ENCODE measurements at regions not wholly inside any gene's neighbourhood (a gene's known extent, or its start where the extent isn't known, plus 50 kb on each side); places are given as distances from the start of the nearest gene placed in this dataset.

- H3K27me3 ChIP-seq (ENCODE audit: control insufficient read depth in 1 of 2, insufficient read depth in 1 of 2, low read length in 2 of 2) = no peaks in the 10 kb centered on the region
- no peak overlapping the region for H2BK12ac ChIP-seq (ENCODE audit: low read length in 2 of 2)
- H3K14ac ChIP-seq (ENCODE audit: low read length in 2 of 2) = no peak overlapping the region
- H2BK15ac ChIP-seq (ENCODE audit: low read depth, poor library complexity, severe bottlenecking) = no peak overlapping the region
- no peak overlapping the region for H4K91ac ChIP-seq (ENCODE audit: low read length)
- no peak overlapping the region for H4K8ac ChIP-seq (ENCODE audit: low read length)
- no peak overlapping the region for H3K4me3 ChIP-seq (ENCODE audit: insufficient read depth in 1 of 2, low read depth in 1 of 2, low read length in 2 of 2)
- H2AFZ ChIP-seq (ENCODE audit: low read depth, low read length) = no peak overlapping the region
- H3K27ac ChIP-seq (ENCODE audit: low read length, poor library complexity, severe bottlenecking) = no peak overlapping the region
- H3K4ac ChIP-seq (ENCODE audit: low read depth in 1 of 2, low read length in 2 of 2) = no peak overlapping the region
- no peak overlapping the region for H2AK5ac ChIP-seq (ENCODE audit: low read length, severe bottlenecking)
- peaks cover 3% of the 10 kb centered on the region for H3K9me3 ChIP-seq (ENCODE audit: control insufficient read depth, low read length)
- H3K79me1 ChIP-seq (replicated peaks; ENCODE audit: low read length, poor library complexity, severe bottlenecking) = no peaks in the 10 kb centered on the region
- no peak overlapping the region for H3K4me2 ChIP-seq (ENCODE audit: low read length, poor library complexity, severe bottlenecking)
- no peak overlapping the region for H2BK5ac ChIP-seq (ENCODE audit: low read depth, low read length, poor library complexity, severe bottlenecking)
- no peak overlapping the region for H3K9ac ChIP-seq (ENCODE audit: low read length)
- no peak overlapping the region for H3K18ac ChIP-seq (ENCODE audit: low read depth in 1 of 2, low read length in 2 of 2)
- no peak overlapping the region for H2BK120ac ChIP-seq (ENCODE audit: low read depth, low read length)
- H3K4me1 ChIP-seq (ENCODE audit: control insufficient read depth, insufficient read depth, low read depth, low read length) = no peaks in the 10 kb centered on the region
- H3K23ac ChIP-seq (ENCODE audit: low read length in 2 of 2) = no peak overlapping the region
- DNase-seq = no peak
- no peaks in the 10 kb centered on the region for H3K36me3 ChIP-seq (ENCODE audit: control insufficient read depth in 1 of 2, insufficient read depth in 2 of 2, low read depth in 1 of 2, low read length in 2 of 2)
Observed at GRCh38 chr6:23377830-23378229, 748.2 kb upstream of the NRSN1 start.

GRCh38 chr6:23380465-23380864 is 745.5 kb upstream of the NRSN1 start:
- no peak overlapping the region for H2BK120ac ChIP-seq (ENCODE audit: low read depth, low read length)
- no peak overlapping the region for H2BK12ac ChIP-seq (ENCODE audit: low read length in 2 of 2)
- no peak for DNase-seq
- no peak overlapping the region for H3K9ac ChIP-seq (ENCODE audit: low read length)
- no peaks in the 10 kb centered on the region for H3K36me3 ChIP-seq (ENCODE audit: control insufficient read depth in 1 of 2, insufficient read depth in 2 of 2, low read depth in 1 of 2, low read length in 2 of 2)
- no peaks in the 10 kb centered on the region for H3K4me1 ChIP-seq (ENCODE audit: control insufficient read depth, insufficient read depth, low read depth, low read length)
- no peak overlapping the region for H4K8ac ChIP-seq (ENCODE audit: low read length)
- H3K27ac ChIP-seq (ENCODE audit: low read length, poor library complexity, severe bottlenecking) = no peak overlapping the region
- H2AFZ ChIP-seq (ENCODE audit: low read depth, low read length) = no peak overlapping the region
- no peak overlapping the region for H3K18ac ChIP-seq (ENCODE audit: low read depth in 1 of 2, low read length in 2 of 2)
- no peak overlapping the region for H2BK15ac ChIP-seq (ENCODE audit: low read depth, poor library complexity, severe bottlenecking)
- no peak overlapping the region for H3K4me3 ChIP-seq (ENCODE audit: insufficient read depth in 1 of 2, low read depth in 1 of 2, low read length in 2 of 2)
- no peak overlapping the region for H2AK5ac ChIP-seq (ENCODE audit: low read length, severe bottlenecking)
- WGBS = 70% methylated on average over 3 of the region's 3 CpGs
- no peak overlapping the region for H3K23ac ChIP-seq (ENCODE audit: low read length in 2 of 2)
- no peak overlapping the region for H3K4me2 ChIP-seq (ENCODE audit: low read length, poor library complexity, severe bottlenecking)
- H3K14ac ChIP-seq (ENCODE audit: low read length in 2 of 2) = no peak overlapping the region
- H3K27me3 ChIP-seq (ENCODE audit: control insufficient read depth in 1 of 2, insufficient read depth in 1 of 2, low read length in 2 of 2) = no peaks in the 10 kb centered on the region
- H4K91ac ChIP-seq (ENCODE audit: low read length) = no peak overlapping the region
- H3K79me1 ChIP-seq (replicated peaks; ENCODE audit: low read length, poor library complexity, severe bottlenecking) = no peaks in the 10 kb centered on the region
- no peak overlapping the region for H3K4ac ChIP-seq (ENCODE audit: low read depth in 1 of 2, low read length in 2 of 2)
- no peak overlapping the region for H2BK5ac ChIP-seq (ENCODE audit: low read depth, low read length, poor library complexity, severe bottlenecking)
- peaks cover 3% of the 10 kb centered on the region for H3K9me3 ChIP-seq (ENCODE audit: control insufficient read depth, low read length)

- no peaks in the 10 kb centered on the region for H3K27me3 ChIP-seq (ENCODE audit: control insufficient read depth in 1 of 2, insufficient read depth in 1 of 2, low read length in 2 of 2)
- H3K18ac ChIP-seq (ENCODE audit: low read depth in 1 of 2, low read length in 2 of 2) = no peak overlapping the region
- no peak for DNase-seq
- H3K23ac ChIP-seq (ENCODE audit: low read length in 2 of 2) = no peak overlapping the region
- H3K4me1 ChIP-seq (ENCODE audit: control insufficient read depth, insufficient read depth, low read depth, low read length) = no peaks in the 10 kb centered on the region
- no peak overlapping the region for H3K14ac ChIP-seq (ENCODE audit: low read length in 2 of 2)
- no peak overlapping the region for H2AK5ac ChIP-seq (ENCODE audit: low read length, severe bottlenecking)
- no peak overlapping the region for H3K4ac ChIP-seq (ENCODE audit: low read depth in 1 of 2, low read length in 2 of 2)
- H2BK5ac ChIP-seq (ENCODE audit: low read depth, low read length, poor library complexity, severe bottlenecking) = no peak overlapping the region
- no peaks in the 10 kb centered on the region for H3K9me3 ChIP-seq (ENCODE audit: control insufficient read depth, low read length)
- H3K79me1 ChIP-seq (replicated peaks; ENCODE audit: low read length, poor library complexity, severe bottlenecking) = no peaks in the 10 kb centered on the region
- no peak overlapping the region for H2BK120ac ChIP-seq (ENCODE audit: low read depth, low read length)
- WGBS = 90% methylated on average over 10 of the region's 11 CpGs
- no peak overlapping the region for H4K8ac ChIP-seq (ENCODE audit: low read length)
- H3K4me3 ChIP-seq (ENCODE audit: insufficient read depth in 1 of 2, low read depth in 1 of 2, low read length in 2 of 2) = no peak overlapping the region
- no peak overlapping the region for H4K91ac ChIP-seq (ENCODE audit: low read length)
- no peak overlapping the region for H3K27ac ChIP-seq (ENCODE audit: low read length, poor library complexity, severe bottlenecking)
- no peak overlapping the region for H2BK12ac ChIP-seq (ENCODE audit: low read length in 2 of 2)
- H3K4me2 ChIP-seq (ENCODE audit: low read length, poor library complexity, severe bottlenecking) = no peak overlapping the region
- no peak overlapping the region for H2BK15ac ChIP-seq (ENCODE audit: low read depth, poor library complexity, severe bottlenecking)
- no peaks in the 10 kb centered on the region for H3K36me3 ChIP-seq (ENCODE audit: control insufficient read depth in 1 of 2, insufficient read depth in 2 of 2, low read depth in 1 of 2, low read length in 2 of 2)
- no peak overlapping the region for H2AFZ ChIP-seq (ENCODE audit: low read depth, low read length)
- no peak overlapping the region for H3K9ac ChIP-seq (ENCODE audit: low read length)
Observed at GRCh38 chr6:23388086-23388783, 737.8 kb upstream of the NRSN1 start.

GRCh38 chr6:23389386-23389785 is 736.6 kb upstream of the NRSN1 start:
- Histone ChIP-seq H2BK120ac (ENCODE audit: low read depth, low read length) (no peak overlapping the region), H2BK15ac (ENCODE audit: low read depth, poor library complexity, severe bottlenecking) (no peak overlapping the region), H2AFZ (ENCODE audit: low read depth, low read length) (no peak overlapping the region), H3K4me1 (ENCODE audit: control insufficient read depth, insufficient read depth, low read depth, low read length) (no peaks in the 10 kb centered on the region), H3K36me3 (ENCODE audit: control insufficient read depth in 1 of 2, insufficient read depth in 2 of 2, low read depth in 1 of 2, low read length in 2 of 2) (no peaks in the 10 kb centered on the region), H3K4me3 (ENCODE audit: insufficient read depth in 1 of 2, low read depth in 1 of 2, low read length in 2 of 2) (no peak overlapping the region), H2BK12ac (ENCODE audit: low read length in 2 of 2) (no peak overlapping the region), H3K9me3 (ENCODE audit: control insufficient read depth, low read length) (no peaks in the 10 kb centered on the region), H2BK5ac (ENCODE audit: low read depth, low read length, poor library complexity, severe bottlenecking) (no peak overlapping the region), H3K18ac (ENCODE audit: low read depth in 1 of 2, low read length in 2 of 2) (no peak overlapping the region), H4K8ac (ENCODE audit: low read length) (no peak overlapping the region), H3K27ac (ENCODE audit: low read length, poor library complexity, severe bottlenecking) (no peak overlapping the region), H3K14ac (ENCODE audit: low read length in 2 of 2) (no peak overlapping the region), H3K23ac (ENCODE audit: low read length in 2 of 2) (no peak overlapping the region), H2AK5ac (ENCODE audit: low read length, severe bottlenecking) (no peak overlapping the region), H3K9ac (ENCODE audit: low read length) (no peak overlapping the region), H3K27me3 (ENCODE audit: control insufficient read depth in 1 of 2, insufficient read depth in 1 of 2, low read length in 2 of 2) (no peaks in the 10 kb centered on the region), H3K4ac (ENCODE audit: low read depth in 1 of 2, low read length in 2 of 2) (no peak overlapping the region), H3K4me2 (ENCODE audit: low read length, poor library complexity, severe bottlenecking) (no peak overlapping the region), H4K91ac (ENCODE audit: low read length) (no peak overlapping the region), H3K79me1 (replicated peaks; ENCODE audit: low read length, poor library complexity, severe bottlenecking) (no peaks in the 10 kb centered on the region)
- 95% methylated on average over 2 of the region's 3 CpGs for WGBS
- no peak for DNase-seq
